ENCODE measurements at regions not wholly inside any gene's neighbourhood (a gene's known extent, or its start where the extent isn't known, plus 50 kb on each side); places are given as distances from the start of the nearest gene placed in this dataset.
"Not testable (repeated sequence)": the region's sequence is repeated elsewhere in the genome, so short reads cannot be mapped to it uniquely, and the experiment has no call there.

GRCh38 chr16:5791011-5791657, 693.5 kb upstream of the EEF2KMT start:
- no peak for DNase-seq

- DNase-seq, result no peak
These were observed 692.9 kb upstream of the EEF2KMT start for GRCh38 chr16:5790512-5790911.

- no peak for DNase-seq
These were observed 691.4 kb upstream of the EEF2KMT start for GRCh38 chr16:5789033-5789432.

- DNase-seq, result no peak
These were observed 683.8 kb upstream of the EEF2KMT start for GRCh38 chr16:5781436-5781835.

- no peak for DNase-seq
These were observed 679.3 kb upstream of the EEF2KMT start for GRCh38 chr16:5776876-5777275.

- no peak for DNase-seq
These were observed 678.3 kb upstream of the EEF2KMT start for GRCh38 chr16:5775916-5776315.

- no peak for DNase-seq
These were observed 672.5 kb upstream of the EEF2KMT start for GRCh38 chr16:5770118-5770517.

GRCh38 chr16:5769513-5769912, 671.9 kb upstream of the EEF2KMT start:
- DNase-seq, result no peak

- DNase-seq, result no peak
These were observed 670.9 kb upstream of the EEF2KMT start for GRCh38 chr16:5768445-5768844.

- no peak for DNase-seq
These were observed 665.6 kb upstream of the EEF2KMT start for GRCh38 chr16:5763176-5763575.

GRCh38 chr16:5762362-5762761, 664.8 kb upstream of the EEF2KMT start:
- DNase-seq, result no peak

GRCh38 chr16:5761592-5761991, 664.0 kb upstream of the EEF2KMT start:
- DNase-seq, result no peak

- DNase-seq, result no peak
These were observed 660.7 kb upstream of the EEF2KMT start for GRCh38 chr16:5758281-5758680.

GRCh38 chr16:5756969-5757368, 659.4 kb upstream of the EEF2KMT start:
- DNase-seq, result no peak

GRCh38 chr16:5753381-5753780, 655.8 kb upstream of the EEF2KMT start:
- DNase-seq, result no peak

- DNase-seq, result no peak
These were observed 653.6 kb upstream of the EEF2KMT start for GRCh38 chr16:5751216-5751615.

- DNase-seq, result not testable (repeated sequence)
These were observed 652.8 kb upstream of the EEF2KMT start for GRCh38 chr16:5750439-5750838.

GRCh38 chr16:5738586-5738985, 641.0 kb upstream of the EEF2KMT start:
- DNase-seq, result no peak

- no peak for DNase-seq
These were observed 638.8 kb upstream of the EEF2KMT start for GRCh38 chr16:5736209-5736930.

GRCh38 chr16:5735444-5735843, 637.8 kb upstream of the EEF2KMT start:
- DNase-seq, result no peak

GRCh38 chr16:5730783-5731182, 633.2 kb upstream of the EEF2KMT start:
- no peak for DNase-seq

GRCh38 chr16:5722116-5722619, 624.6 kb upstream of the EEF2KMT start:
- DNase-seq, result no peak

GRCh38 chr16:5715155-5715554, 617.6 kb upstream of the EEF2KMT start:
- no peak for DNase-seq

- DNase-seq, result no peak
These were observed 612.3 kb upstream of the EEF2KMT start for GRCh38 chr16:5709889-5710288.

- DNase-seq, result no peak
These were observed 608.6 kb upstream of the EEF2KMT start for GRCh38 chr16:5706211-5706610.

Data from activated naive CD4-positive, alpha-beta T cell treated with anti-CD3 and anti-CD28 coated beads, Interleukin-2, amount 50 U/mL, for 16 hours (primary cell).